HG03135 (cell line): ENCODE measurements at regions not wholly inside any gene's neighbourhood (a gene's known extent, or its start where the extent isn't known, plus 50 kb on each side); places are given as distances from the start of the nearest gene placed in this dataset.

Experiments used
- ATAC-seq: cut with Tn5 transposase; IDR thresholded peaks from one replicate; pipeline ENCODE4 v1.9.1; 2021; ENCODE audit warnings: mild to moderate bottlenecking, moderate library complexity; ENCODE audit not compliant: unreplicated experiment

- no peak for ATAC-seq
Observed at GRCh38 chr6:126091466-126091865, 105.1 kb downstream of the TRMT11 start.

GRCh38 chr6:126093108-126093507 lies 106.8 kb downstream of the TRMT11 start:
- no peak for ATAC-seq

GRCh38 chr6:126094411-126094810 lies 108.1 kb downstream of the TRMT11 start:
- no peak for ATAC-seq

GRCh38 chr6:126100386-126100785 lies 114.0 kb downstream of the TRMT11 start:
- ATAC-seq = no peak

GRCh38 chr6:126102358-126102757 lies 116.0 kb downstream of the TRMT11 start:
- no peak for ATAC-seq

GRCh38 chr6:126103993-126104392 lies 117.7 kb downstream of the TRMT11 start:
- ATAC-seq = no peak

- no peak for ATAC-seq
Observed at GRCh38 chr6:126107475-126108166, 121.3 kb downstream of the TRMT11 start.

GRCh38 chr6:126110512-126111270 lies 124.4 kb downstream of the TRMT11 start:
- no peak for ATAC-seq

- no peak for ATAC-seq
Observed at GRCh38 chr6:126111327-126111726, 125.0 kb downstream of the TRMT11 start.

- no peak for ATAC-seq
Observed at GRCh38 chr6:126112171-126112632, 125.9 kb downstream of the TRMT11 start.

GRCh38 chr6:126113261-126113660 lies 126.9 kb downstream of the TRMT11 start:
- ATAC-seq = no peak

GRCh38 chr6:126117251-126117650 lies 130.9 kb downstream of the TRMT11 start:
- ATAC-seq = no peak

- ATAC-seq = no peak
Observed at GRCh38 chr6:126118058-126118755, 131.9 kb downstream of the TRMT11 start.

- no peak for ATAC-seq
Observed at GRCh38 chr6:126118936-126119335, 132.6 kb downstream of the TRMT11 start.

GRCh38 chr6:126123226-126123625 lies 136.9 kb downstream of the TRMT11 start:
- ATAC-seq = no peak

- ATAC-seq = no peak
Observed at GRCh38 chr6:126127659-126128058, 141.3 kb downstream of the TRMT11 start.

- no peak for ATAC-seq
Observed at GRCh38 chr6:126131246-126131645, 144.9 kb downstream of the TRMT11 start.

- ATAC-seq = no peak
Observed at GRCh38 chr6:126133984-126134383, 147.6 kb downstream of the TRMT11 start.

GRCh38 chr6:126134491-126134890 lies 148.2 kb downstream of the TRMT11 start:
- no peak for ATAC-seq

GRCh38 chr6:126140015-126140414 lies 153.7 kb downstream of the TRMT11 start:
- ATAC-seq = no peak

- no peak for ATAC-seq
Observed at GRCh38 chr6:126143761-126144251, 157.5 kb downstream of the TRMT11 start.
